ENCODE measurements at regions not wholly inside any gene's neighbourhood (a gene's known extent, or its start where the extent isn't known, plus 50 kb on each side); places are given as distances from the start of the nearest gene placed in this dataset.

DNA sequence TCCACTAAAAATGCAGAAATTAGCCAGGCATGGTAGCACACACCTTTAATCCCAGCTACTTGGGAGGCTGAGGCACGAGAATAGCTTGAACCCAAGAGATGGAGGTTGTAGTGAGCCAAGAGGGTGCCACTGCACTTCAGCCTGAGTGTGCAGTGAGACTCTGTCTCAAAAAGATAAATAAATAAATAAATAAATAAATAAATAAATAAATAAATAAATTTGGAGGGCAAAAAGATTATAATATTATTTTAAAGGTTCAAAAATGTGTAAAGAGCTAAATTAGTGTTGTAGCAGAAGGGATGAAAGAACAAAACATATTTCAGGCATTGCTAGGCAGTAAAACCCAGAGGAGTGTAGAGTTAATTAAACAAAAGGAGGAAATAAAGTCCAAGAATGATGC is 1136.4 kb upstream of the CDH2 start:
- TF ChIP-seq, protein P1, sequence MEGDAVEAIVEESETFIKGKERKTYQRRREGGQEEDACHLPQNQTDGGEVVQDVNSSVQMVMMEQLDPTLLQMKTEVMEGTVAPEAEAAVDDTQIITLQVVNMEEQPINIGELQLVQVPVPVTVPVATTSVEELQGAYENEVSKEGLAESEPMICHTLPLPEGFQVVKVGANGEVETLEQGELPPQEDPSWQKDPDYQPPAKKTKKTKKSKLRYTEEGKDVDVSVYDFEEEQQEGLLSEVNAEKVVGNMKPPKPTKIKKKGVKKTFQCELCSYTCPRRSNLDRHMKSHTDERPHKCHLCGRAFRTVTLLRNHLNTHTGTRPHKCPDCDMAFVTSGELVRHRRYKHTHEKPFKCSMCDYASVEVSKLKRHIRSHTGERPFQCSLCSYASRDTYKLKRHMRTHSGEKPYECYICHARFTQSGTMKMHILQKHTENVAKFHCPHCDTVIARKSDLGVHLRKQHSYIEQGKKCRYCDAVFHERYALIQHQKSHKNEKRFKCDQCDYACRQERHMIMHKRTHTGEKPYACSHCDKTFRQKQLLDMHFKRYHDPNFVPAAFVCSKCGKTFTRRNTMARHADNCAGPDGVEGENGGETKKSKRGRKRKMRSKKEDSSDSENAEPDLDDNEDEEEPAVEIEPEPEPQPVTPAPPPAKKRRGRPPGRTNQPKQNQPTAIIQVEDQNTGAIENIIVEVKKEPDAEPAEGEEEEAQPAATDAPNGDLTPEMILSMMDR (optimal IDR thresholded peaks at IDR 0.05 in 1 of 3, IDR thresholded peaks at IDR 0.05 in 1 of 3, conservative IDR thresholded peaks at IDR 0.05 in 1 of 3; ENCODE audit: extremely low read depth in 1 of 3, insufficient read depth in 2 of 3, low read length in 3 of 3): no peak
- TF ChIP-seq EZH2 (IDR thresholded peaks at IDR 0.05; ENCODE audit: low read length): no peak
- dilution Hi-C loops (cut with MboI; ENCODE audit: extremely low pct_ligation_motif_present, low sequenced_read_pairs): no loop called here

GRCh38 chr18:29311580-29311979 is 1134.7 kb upstream of the CDH2 start:
- no peaks in the 10 kb centered on the region for H3K79me2 ChIP-seq (ENCODE audit: control insufficient read depth, insufficient read depth, low read length)
- H3K9me1 ChIP-seq (ENCODE audit: control insufficient read depth, extremely low read depth, insufficient read depth, low read length): no peaks in the 10 kb centered on the region
- H2AFZ ChIP-seq (ENCODE audit: control insufficient read depth, low read length): no peak overlapping the region
- H3K4me2 ChIP-seq (ENCODE audit: control insufficient read depth, extremely low read depth, insufficient read depth, low read depth, low read length): no peak overlapping the region
- H4K20me1 ChIP-seq (ENCODE audit: control insufficient read depth, extremely low read depth, insufficient read depth, low read length): no peaks in the 10 kb centered on the region
- DNase-seq (ENCODE audit: low read depth, low spot score) (no peak), FAIRE-seq (no peak)
- H3K36me3 ChIP-seq (ENCODE audit: control insufficient read depth in 2 of 2, extremely low read depth in 1 of 2, insufficient read depth in 2 of 2, low read length in 2 of 2): no peaks in the 10 kb centered on the region
- no peak overlapping the region for H3K4me3 ChIP-seq (ENCODE audit: control insufficient read depth in 2 of 3, extremely low read depth in 1 of 3, insufficient read depth in 2 of 3, low read depth in 1 of 3, low read length in 3 of 3)
- no peak overlapping the region for H3K9ac ChIP-seq (ENCODE audit: control insufficient read depth, extremely low read depth, insufficient read depth, low read length)
- no peak for TF ChIP-seq EZH2 (IDR thresholded peaks at IDR 0.05; ENCODE audit: low read length)
- TF ChIP-seq, protein P1 (optimal IDR thresholded peaks at IDR 0.05 in 1 of 3, IDR thresholded peaks at IDR 0.05 in 1 of 3, conservative IDR thresholded peaks at IDR 0.05 in 1 of 3; ENCODE audit: extremely low read depth in 1 of 3, insufficient read depth in 2 of 3, low read length in 3 of 3): no peak
- H3K27me3 ChIP-seq (ENCODE audit: control insufficient read depth, extremely low read depth, insufficient read depth, low read length): no peaks in the 10 kb centered on the region
- no peaks in the 10 kb centered on the region for H3K4me1 ChIP-seq (ENCODE audit: control insufficient read depth, extremely low read depth, insufficient read depth, low read length)
- dilution Hi-C loops (cut with MboI; ENCODE audit: extremely low pct_ligation_motif_present, low sequenced_read_pairs): no loop called here
- no peaks in the 10 kb centered on the region for H3K9me3 ChIP-seq (ENCODE audit: control insufficient read depth, low read depth, low read length)
- no peak overlapping the region for H3K27ac ChIP-seq (ENCODE audit: control insufficient read depth, insufficient read depth, low read length)

More for the DNA sequence above, 1136.4 kb upstream of the CDH2 start:
- Histone ChIP-seq H3K9ac (ENCODE audit: control insufficient read depth, extremely low read depth, insufficient read depth, low read length) (no peak overlapping the region), H3K27me3 (ENCODE audit: control insufficient read depth, extremely low read depth, insufficient read depth, low read length) (no peaks in the 10 kb centered on the region), H3K4me1 (ENCODE audit: control insufficient read depth, extremely low read depth, insufficient read depth, low read length) (no peaks in the 10 kb centered on the region), H3K4me3 (ENCODE audit: control insufficient read depth in 2 of 3, extremely low read depth in 1 of 3, insufficient read depth in 2 of 3, low read depth in 1 of 3, low read length in 3 of 3) (no peak overlapping the region), H3K79me2 (ENCODE audit: control insufficient read depth, insufficient read depth, low read length) (no peaks in the 10 kb centered on the region), H3K4me2 (ENCODE audit: control insufficient read depth, extremely low read depth, insufficient read depth, low read depth, low read length) (no peak overlapping the region), H3K9me3 (ENCODE audit: control insufficient read depth, low read depth, low read length) (no peaks in the 10 kb centered on the region), H3K9me1 (ENCODE audit: control insufficient read depth, extremely low read depth, insufficient read depth, low read length) (no peaks in the 10 kb centered on the region), H3K27ac (ENCODE audit: control insufficient read depth, insufficient read depth, low read length) (no peak overlapping the region), H3K36me3 (ENCODE audit: control insufficient read depth in 2 of 2, extremely low read depth in 1 of 2, insufficient read depth in 2 of 2, low read length in 2 of 2) (no peaks in the 10 kb centered on the region), H4K20me1 (ENCODE audit: control insufficient read depth, extremely low read depth, insufficient read depth, low read length) (no peaks in the 10 kb centered on the region), H2AFZ (ENCODE audit: control insufficient read depth, low read length) (no peak overlapping the region)
- DNase-seq (ENCODE audit: low read depth, low spot score): no peak
- FAIRE-seq: no peak

Data from keratinocyte (primary cell).